ENCODE measurements at regions not wholly inside any gene's neighbourhood (a gene's known extent, or its start where the extent isn't known, plus 50 kb on each side); places are given as distances from the start of the nearest gene placed in this dataset.

- WGBS (ENCODE audit: insufficient coverage), result no CpG with 5 or more reads among the region's 1 CpG
- Histone ChIP-seq H3K27ac (ENCODE audit: low read depth, low read length) (no peak overlapping the region), H3K9me3 (ENCODE audit: control insufficient read depth, insufficient read depth, low read length) (no peaks in the 10 kb centered on the region), H3K27me3 (ENCODE audit: control insufficient read depth, insufficient read depth, low read length) (no peaks in the 10 kb centered on the region), H3K36me3 (ENCODE audit: control insufficient read depth, insufficient read depth, low read length) (no peaks in the 10 kb centered on the region), H3K4me3 (ENCODE audit: low read depth, low read length) (no peak overlapping the region), H3K4me1 (ENCODE audit: control insufficient read depth, insufficient read depth, low read length) (no peaks in the 10 kb centered on the region)
- DNase-seq (ENCODE audit: low read depth in 4 of 6, low spot score in 6 of 6), result no peak
Measured at GRCh38 chr2:40507432-40507831, 55.5 kb upstream of the SLC8A1 start.

GRCh38 chr2:40510304-40510703 lies 58.4 kb upstream of the SLC8A1 start:
- Histone ChIP-seq H3K4me3 (ENCODE audit: low read depth, low read length) (no peak overlapping the region), H3K9me3 (ENCODE audit: control insufficient read depth, insufficient read depth, low read length) (no peaks in the 10 kb centered on the region), H3K4me1 (ENCODE audit: control insufficient read depth, insufficient read depth, low read length) (no peaks in the 10 kb centered on the region), H3K36me3 (ENCODE audit: control insufficient read depth, insufficient read depth, low read length) (no peaks in the 10 kb centered on the region), H3K27me3 (ENCODE audit: control insufficient read depth, insufficient read depth, low read length) (no peaks in the 10 kb centered on the region), H3K27ac (ENCODE audit: low read depth, low read length) (no peak overlapping the region)
- DNase-seq (ENCODE audit: low read depth in 4 of 6, low spot score in 6 of 6), result peak in 2 of 6 donors; percentile 54 to 72
- WGBS (ENCODE audit: insufficient coverage), result 83% methylated on average over 1 of the region's 3 CpGs

GRCh38 chr2:40511661-40512213 lies 59.8 kb upstream of the SLC8A1 start:
- Histone ChIP-seq H3K27me3 (ENCODE audit: control insufficient read depth, insufficient read depth, low read length) (no peaks in the 10 kb centered on the region), H3K4me3 (ENCODE audit: low read depth, low read length) (no peak overlapping the region), H3K36me3 (ENCODE audit: control insufficient read depth, insufficient read depth, low read length) (no peaks in the 10 kb centered on the region), H3K9me3 (ENCODE audit: control insufficient read depth, insufficient read depth, low read length) (no peaks in the 10 kb centered on the region), H3K4me1 (ENCODE audit: control insufficient read depth, insufficient read depth, low read length) (no peaks in the 10 kb centered on the region), H3K27ac (ENCODE audit: low read depth, low read length) (no peak overlapping the region)
- WGBS (ENCODE audit: insufficient coverage), result 67% methylated on average over 8 of the region's 9 CpGs
- peak in 1 of 6 donors; percentile 84 for DNase-seq (ENCODE audit: low read depth in 4 of 6, low spot score in 6 of 6)

GRCh38 chr2:40512256-40512655 lies 60.4 kb upstream of the SLC8A1 start:
- WGBS (ENCODE audit: insufficient coverage), result 82% methylated on average over 3 of the region's 6 CpGs
- Histone ChIP-seq H3K9me3 (ENCODE audit: control insufficient read depth, insufficient read depth, low read length) (no peaks in the 10 kb centered on the region), H3K36me3 (ENCODE audit: control insufficient read depth, insufficient read depth, low read length) (no peaks in the 10 kb centered on the region), H3K27me3 (ENCODE audit: control insufficient read depth, insufficient read depth, low read length) (no peaks in the 10 kb centered on the region), H3K4me1 (ENCODE audit: control insufficient read depth, insufficient read depth, low read length) (no peaks in the 10 kb centered on the region), H3K27ac (ENCODE audit: low read depth, low read length) (no peak overlapping the region), H3K4me3 (ENCODE audit: low read depth, low read length) (no peak overlapping the region)
- peak in 1 of 6 donors; percentile 93 for DNase-seq (ENCODE audit: low read depth in 4 of 6, low spot score in 6 of 6)

- H3K4me1 ChIP-seq (ENCODE audit: control insufficient read depth, insufficient read depth, low read length), result no peaks in the 10 kb centered on the region
- DNase-seq (ENCODE audit: low read depth in 4 of 6, low spot score in 6 of 6), result no peak
- H3K27me3 ChIP-seq (ENCODE audit: control insufficient read depth, insufficient read depth, low read length), result no peaks in the 10 kb centered on the region
- no peaks in the 10 kb centered on the region for H3K36me3 ChIP-seq (ENCODE audit: control insufficient read depth, insufficient read depth, low read length)
- no peak overlapping the region for H3K27ac ChIP-seq (ENCODE audit: low read depth, low read length)
- 100% methylated on average over 1 of the region's 2 CpGs for WGBS (ENCODE audit: insufficient coverage)
- no peak overlapping the region for H3K4me3 ChIP-seq (ENCODE audit: low read depth, low read length)
- H3K9me3 ChIP-seq (ENCODE audit: control insufficient read depth, insufficient read depth, low read length), result no peaks in the 10 kb centered on the region
Measured at GRCh38 chr2:40513201-40513600, 61.3 kb upstream of the SLC8A1 start.

- no peaks in the 10 kb centered on the region for H3K4me1 ChIP-seq (ENCODE audit: control insufficient read depth, insufficient read depth, low read length)
- WGBS (ENCODE audit: insufficient coverage), result no CpG with 5 or more reads among the region's 1 CpG
- no peak for DNase-seq (ENCODE audit: low read depth in 4 of 6, low spot score in 6 of 6)
- no peak overlapping the region for H3K27ac ChIP-seq (ENCODE audit: low read depth, low read length)
- H3K4me3 ChIP-seq (ENCODE audit: low read depth, low read length), result no peak overlapping the region
- H3K36me3 ChIP-seq (ENCODE audit: control insufficient read depth, insufficient read depth, low read length), result no peaks in the 10 kb centered on the region
- H3K9me3 ChIP-seq (ENCODE audit: control insufficient read depth, insufficient read depth, low read length), result no peaks in the 10 kb centered on the region
- H3K27me3 ChIP-seq (ENCODE audit: control insufficient read depth, insufficient read depth, low read length), result no peaks in the 10 kb centered on the region
Measured at GRCh38 chr2:40516604-40517003, 64.7 kb upstream of the SLC8A1 start.

GRCh38 chr2:40528564-40528963 lies 76.7 kb upstream of the SLC8A1 start:
- WGBS (ENCODE audit: insufficient coverage), result 100% methylated on average over 1 of the region's 4 CpGs
- Histone ChIP-seq H3K4me1 (ENCODE audit: control insufficient read depth, insufficient read depth, low read length) (no peaks in the 10 kb centered on the region), H3K27me3 (ENCODE audit: control insufficient read depth, insufficient read depth, low read length) (no peaks in the 10 kb centered on the region), H3K36me3 (ENCODE audit: control insufficient read depth, insufficient read depth, low read length) (no peaks in the 10 kb centered on the region), H3K4me3 (ENCODE audit: low read depth, low read length) (no peak overlapping the region), H3K27ac (ENCODE audit: low read depth, low read length) (no peak overlapping the region), H3K9me3 (ENCODE audit: control insufficient read depth, insufficient read depth, low read length) (no peaks in the 10 kb centered on the region)
- DNase-seq (ENCODE audit: low read depth in 4 of 6, low spot score in 6 of 6), result no peak

- Histone ChIP-seq H3K4me3 (ENCODE audit: low read depth, low read length) (no peak overlapping the region), H3K4me1 (ENCODE audit: control insufficient read depth, insufficient read depth, low read length) (no peaks in the 10 kb centered on the region), H3K27me3 (ENCODE audit: control insufficient read depth, insufficient read depth, low read length) (no peaks in the 10 kb centered on the region), H3K9me3 (ENCODE audit: control insufficient read depth, insufficient read depth, low read length) (no peaks in the 10 kb centered on the region), H3K36me3 (ENCODE audit: control insufficient read depth, insufficient read depth, low read length) (no peaks in the 10 kb centered on the region), H3K27ac (ENCODE audit: low read depth, low read length) (no peak overlapping the region)
- DNase-seq (ENCODE audit: low read depth in 4 of 6, low spot score in 6 of 6), result no peak
Measured at GRCh38 chr2:40531359-40531758, 79.5 kb upstream of the SLC8A1 start.

- Histone ChIP-seq H3K36me3 (ENCODE audit: control insufficient read depth, insufficient read depth, low read length) (no peaks in the 10 kb centered on the region), H3K27me3 (ENCODE audit: control insufficient read depth, insufficient read depth, low read length) (no peaks in the 10 kb centered on the region), H3K27ac (ENCODE audit: low read depth, low read length) (no peak overlapping the region), H3K4me1 (ENCODE audit: control insufficient read depth, insufficient read depth, low read length) (no peaks in the 10 kb centered on the region), H3K9me3 (ENCODE audit: control insufficient read depth, insufficient read depth, low read length) (no peaks in the 10 kb centered on the region), H3K4me3 (ENCODE audit: low read depth, low read length) (no peak overlapping the region)
- DNase-seq (ENCODE audit: low read depth in 4 of 6, low spot score in 6 of 6), result no peak
- 40% methylated on average over 1 of the region's 3 CpGs for WGBS (ENCODE audit: insufficient coverage)
Measured at GRCh38 chr2:40534528-40534927, 82.6 kb upstream of the SLC8A1 start.

- Histone ChIP-seq H3K4me1 (ENCODE audit: control insufficient read depth, insufficient read depth, low read length) (no peaks in the 10 kb centered on the region), H3K9me3 (ENCODE audit: control insufficient read depth, insufficient read depth, low read length) (no peaks in the 10 kb centered on the region), H3K36me3 (ENCODE audit: control insufficient read depth, insufficient read depth, low read length) (no peaks in the 10 kb centered on the region), H3K27ac (ENCODE audit: low read depth, low read length) (no peak overlapping the region), H3K4me3 (ENCODE audit: low read depth, low read length) (no peak overlapping the region), H3K27me3 (ENCODE audit: control insufficient read depth, insufficient read depth, low read length) (no peaks in the 10 kb centered on the region)
- no CpG with 5 or more reads among the region's 4 CpGs for WGBS (ENCODE audit: insufficient coverage)
- DNase-seq (ENCODE audit: low read depth in 4 of 6, low spot score in 6 of 6), result no peak
Measured at GRCh38 chr2:40535972-40536371, 84.1 kb upstream of the SLC8A1 start.

Data from spinal cord (tissue), 9 donors.